ENCODE measurements at regions not wholly inside any gene's neighbourhood (a gene's known extent, or its start where the extent isn't known, plus 50 kb on each side); places are given as distances from the start of the nearest gene placed in this dataset.

- H3K4me1 ChIP-seq (ENCODE audit: insufficient read depth): 0 out of 2 replicates have a peak, but pooled peaks cover 8% of the 10 kb centered on the region
- H3K27ac Mint-ChIP-seq: no peak overlapping the region
- H3F3A ChIP-seq (replicated peaks; ENCODE audit: low read depth): no peaks in the 10 kb centered on the region
- no peak overlapping the region for H2AFZ ChIP-seq
- TF ChIP-seq JUNB (IDR thresholded peaks at IDR 0.05; ENCODE audit: unreplicated experiment) (no peak), ZNF331 (CRISPR knock-in tag; IDR thresholded peaks at IDR 0.05; ENCODE audit: low read depth) (no peak), STAT1 (IDR thresholded peaks at IDR 0.05; ENCODE audit: unreplicated experiment) (no peak), POLR2AphosphoS5 (IDR thresholded peaks at IDR 0.05; ENCODE audit: low read depth) (no peak), ETS1 (IDR thresholded peaks at IDR 0.05) (no peak), REST (IDR thresholded peaks at IDR 0.05; ENCODE audit: unreplicated experiment) (no peak), CTCF (conservative IDR thresholded peaks at IDR 0.05; ENCODE audit: low read depth in 2 of 2) (no peak), ZNF462 (CRISPR knock-in tag; IDR thresholded peaks at IDR 0.05) (no peak), NANOG (IDR thresholded peaks at IDR 0.05; ENCODE audit: borderline replicate concordance) (no peak), EZH2 (IDR thresholded peaks at IDR 0.05; ENCODE audit: low read depth, unreplicated experiment) (no peak), ZNF114 (CRISPR knock-in tag; IDR thresholded peaks at IDR 0.05) (no peak), EZH2phosphoT487 (IDR thresholded peaks at IDR 0.05; ENCODE audit: unreplicated experiment) (no peak), CREB1 (CRISPR knock-in tag; IDR thresholded peaks at IDR 0.05; ENCODE audit: low read depth) (no peak)
- H3K4me1 Mint-ChIP-seq: peaks cover 11% of the 10 kb centered on the region
- no peak overlapping the region for H3K27ac ChIP-seq (ENCODE audit: low read depth)
- H3K36me3 Mint-ChIP-seq (ENCODE audit: low read depth): peaks cover 4% of the 10 kb centered on the region; the same call in 2 of the 3 replicates
- H3K9me3 Mint-ChIP-seq: peaks cover 45% of the 10 kb centered on the region
- no peaks in the 10 kb centered on the region for H3K79me2 ChIP-seq (replicated peaks; ENCODE audit: insufficient read depth)
- H3K9me2 ChIP-seq (ENCODE audit: insufficient read depth): no peaks in the 10 kb centered on the region
- H3K4me2 ChIP-seq: no peak overlapping the region
- DNase-seq (ENCODE audit: low spot score): no peak
- H3K27me3 Mint-ChIP-seq (ENCODE audit: insufficient read depth, low read depth, poor library complexity): peaks cover 7% of the 10 kb centered on the region
- H3K36me3 ChIP-seq (ENCODE audit: insufficient read depth): no peaks in the 10 kb centered on the region
- no peak overlapping the region for H3K4me3 Mint-ChIP-seq
- no peak for ATAC-seq
- H3K4me3 ChIP-seq: no peak overlapping the region
- no peaks in the 10 kb centered on the region for H3K27me3 ChIP-seq (ENCODE audit: insufficient read depth)
- H4K20me1 ChIP-seq (replicated peaks; ENCODE audit: insufficient read depth): no peaks in the 10 kb centered on the region
Observed at GRCh38 chr14:101018561-101019290, 115.2 kb upstream of the RTL1 start.
